HCT116 (cell line): ENCODE measurements at regions not wholly inside any gene's neighbourhood (a gene's known extent, or its start where the extent isn't known, plus 50 kb on each side); places are given as distances from the start of the nearest gene placed in this dataset.

Experiments
- ATAC-seq: fragments of 200-7000 bp; cut with Tn5 transposase; 2 replicates; pipeline ENCODE4 v1.9.1; 2020; ENCODE audit warnings: mild to moderate bottlenecking, moderate library complexity
- BruUV-seq: library from RNA; stranded (reverse); fragments of 400-500 nt; replicated peaks from 2 replicates; lab custom pipeline; 2021; lab: Mats Ljungman, UMichigan
- CTCF ChIA-PET: fragments of 300-600 bp; sonication (Branson Sonifier 250); formaldehyde crosslinking; loops from one replicate; lab custom pipeline; 2021; ENCODE audit warnings: antibody characterized with exemption; lab: Charles Lee
- POLR2A ChIA-PET: fragments of 300-600, 350-600 bp; sonication (Branson Sonifier 250); formaldehyde crosslinking; loops from one replicate; lab custom pipeline; 2021; ENCODE audit warnings: antibody characterized with exemption; lab: Charles Lee
- RAD21 ChIA-PET, 2 experiments: fragments of 300-600 bp; sonication (Branson Sonifier 250); formaldehyde crosslinking; loops; one replicate each; lab custom pipeline; 2023; ENCODE audit warnings: low total read pairs in 2 of 2; ENCODE audit not compliant: uncharacterized antibody in 2 of 2, unreplicated experiment in 2 of 2, low non-redundant PET in 1 of 2; lab: Charles Lee
- DNase-seq: peaks from one replicate; pipeline ENCODE4 v3.0.0-alpha.2; 2010; ENCODE audit warnings: low read depth, low spot score
- H2AFZ ChIP-seq: fragments of 200-600 bp; shearing (Covaris generic), sonication (generic); 2 replicates; pipeline ENCODE4 v1.6.1; 2017; ENCODE audit warnings: low read depth, mixed run types, mixed read lengths, antibody characterized with exemption, low read length; ENCODE audit not compliant: poor library complexity, severe bottlenecking
- H3K27ac ChIP-seq: 2 replicates; pipeline ENCODE4 v1.5.1; 2012; ENCODE audit warnings: low read depth, low read length
- H3K27me3 ChIP-seq: fragments of 200-600 bp; sonication (generic); 2 replicates; pipeline ENCODE4 v1.6.1; 2016; ENCODE audit warnings: mixed run types, low read length, mixed read lengths; ENCODE audit not compliant: insufficient read depth
- H3K36me3 ChIP-seq, 2 experiments: fragments of 200-500 bp in 1 of 2; fragments of 200-600 bp in 1 of 2; sonication (Bioruptor generic) in 1 of 2; sonication (generic) in 1 of 2; 2 replicates each; pipeline versions ENCODE4 v1.5.1 to v1.6.1; 2014 to 2016; ENCODE audit warnings: low read length in 2 of 2, inconsistent platforms in 1 of 2, mixed read lengths in 1 of 2, mixed run types in 1 of 2; ENCODE audit not compliant: insufficient read depth in 2 of 2, control insufficient read depth in 1 of 2
- H3K4me1 ChIP-seq, 2 experiments: fragments of 200-600 bp in 1 of 2; sonication (generic) in 1 of 2; 2 replicates each; pipeline versions ENCODE4 v1.5.1 to v1.6.1; 2012 to 2017; ENCODE audit warnings: low read length in 2 of 2, inconsistent platforms in 1 of 2, mild to moderate bottlenecking in 1 of 2, mixed read lengths in 1 of 2, mixed run types in 1 of 2, moderate library complexity in 1 of 2; ENCODE audit not compliant: insufficient read depth in 2 of 2, control insufficient read depth in 1 of 2
- H3K4me2 ChIP-seq: fragments of 200-600 bp; sonication (generic); 2 replicates; pipeline ENCODE4 v1.6.1; 2017; ENCODE audit warnings: mixed run types, low read length, mixed read lengths
- H3K4me3 ChIP-seq, 2 experiments: fragments of 200-600 bp in 1 of 2; sonication (generic) in 1 of 2; replicated peaks in 1 of 2; 2 replicates each; pipeline ENCODE4 v1.5.1; 2011 to 2016; ENCODE audit warnings: low read length in 2 of 2, control low read depth in 1 of 2, low read depth in 1 of 2, mild to moderate bottlenecking in 1 of 2, mixed read lengths in 1 of 2, mixed run types in 1 of 2
- H3K79me2 ChIP-seq: fragments of 200-600 bp; sonication (generic); 2 replicates; pipeline ENCODE4 v1.6.1; 2017; ENCODE audit warnings: mild to moderate bottlenecking, mixed run types, low read length, moderate library complexity, mixed read lengths; ENCODE audit not compliant: insufficient read depth
- H3K9ac ChIP-seq: fragments of 200-600 bp; sonication (generic); 2 replicates; pipeline ENCODE4 v1.6.1; 2016; ENCODE audit warnings: low read length, mixed read lengths
- H3K9me2 ChIP-seq: fragments of 200-600 bp; sonication (generic), shearing (Covaris generic); 2 replicates; pipeline ENCODE4 v1.6.1; 2017; ENCODE audit warnings: mixed run types, mild to moderate bottlenecking, moderate library complexity; ENCODE audit not compliant: insufficient read depth
- H3K9me3 ChIP-seq, 2 experiments: fragments of 200-500 bp in 1 of 2; fragments of 200-600 bp in 1 of 2; sonication (Bioruptor generic) in 1 of 2; sonication (generic) in 1 of 2; 2 replicates each; pipeline ENCODE4 v1.6.1; 2014 to 2017; ENCODE audit warnings: low read length in 2 of 2, mixed read lengths in 2 of 2, inconsistent platforms in 1 of 2, low read depth in 1 of 2, mild to moderate bottlenecking in 1 of 2, mixed run types in 1 of 2, moderate library complexity in 1 of 2; ENCODE audit not compliant: control insufficient read depth in 1 of 2, insufficient read depth in 1 of 2
- H4K20me1 ChIP-seq: fragments of 200-600 bp; sonication (generic), shearing (Covaris generic); 2 replicates; pipeline ENCODE4 v1.6.1; 2017; ENCODE audit warnings: mixed run types, mild to moderate bottlenecking, moderate library complexity; ENCODE audit not compliant: insufficient read depth
- ATF3 ChIP-seq: IDR thresholded peaks from 2 replicates; pipeline ENCODE4 v1.6.1; 2012
- CBX3 ChIP-seq: IDR thresholded peaks from 2 replicates; pipeline ENCODE4 v1.6.1; 2012; ENCODE audit warnings: low read depth
- CTCF ChIP-seq, 3 experiments: fragments of 200-600 bp in 1 of 3; sonication (generic) in 1 of 3; IDR thresholded peaks in 2 of 3; conservative IDR thresholded peaks in 1 of 3; 2 replicates each; pipeline ENCODE4 v1.5.1; 2012 to 2017; ENCODE audit warnings: low read depth in 2 of 3, low read length in 2 of 3, antibody characterized with exemption in 1 of 3, borderline replicate concordance in 1 of 3, control low read depth in 1 of 3, mild to moderate bottlenecking in 1 of 3, mixed read lengths in 1 of 3, mixed run types in 1 of 3, moderate library complexity in 1 of 3; ENCODE audit not compliant: insufficient read depth in 1 of 3
- ELF1 ChIP-seq: IDR thresholded peaks from 2 replicates; pipeline ENCODE4 v1.6.1; 2012; ENCODE audit warnings: low read depth, borderline replicate concordance
- EZH2 ChIP-seq: fragments of 200-600 bp; sonication (generic); IDR thresholded peaks from 2 replicates; pipeline ENCODE4 v1.6.1; 2017; ENCODE audit warnings: antibody characterized with exemption, mixed run types
- MAX ChIP-seq: IDR thresholded peaks from 2 replicates; pipeline ENCODE4 v1.6.1; 2012
- RAD21 ChIP-seq: IDR thresholded peaks from 2 replicates; pipeline ENCODE4 v1.6.1; 2012; ENCODE audit warnings: low read depth, mild to moderate bottlenecking
- SIN3A ChIP-seq: IDR thresholded peaks from 2 replicates; pipeline ENCODE4 v1.6.1; 2012; ENCODE audit warnings: low read depth
- SP1 ChIP-seq: IDR thresholded peaks from 2 replicates; pipeline ENCODE4 v1.6.1; 2012; ENCODE audit warnings: low read depth
- TCF7L2 ChIP-seq: IDR thresholded peaks from 2 replicates; pipeline ENCODE4 v1.7.0; 2011; ENCODE audit warnings: borderline replicate concordance, inconsistent platforms; ENCODE audit not compliant: insufficient read depth, insufficient read length; ENCODE audit errors: extremely low read depth
- YY1 ChIP-seq: IDR thresholded peaks from 2 replicates; pipeline ENCODE4 v1.6.1; 2011; ENCODE audit warnings: low read length, low read depth, moderate library complexity, mild to moderate bottlenecking; ENCODE audit not compliant: insufficient replicate concordance; ENCODE audit errors: extremely low read depth
- ZNF274 ChIP-seq: fragments of 200-500 bp; sonication (Bioruptor generic); IDR thresholded peaks from 2 replicates; pipeline ENCODE4 v1.6.1; 2014; ENCODE audit warnings: mild to moderate bottlenecking, low read depth, low read length, inconsistent platforms
- intact Hi-C: fragments of 100-400 bp; cut with micrococcal nuclease; formaldehyde crosslinking; loops from 2 replicates; pipeline ENCODE4 v1.10.0; 2022

GRCh38 chr5:93909356-93909755, 168.0 kb upstream of the POU5F2 start (continued):
- TF ChIP-seq TCF7L2 (no peak), CBX3 (no peak), ELF1 (no peak)

- ChIA-PET CTCF (no interaction called here), POLR2A (no interaction called here), RAD21 (no interaction called here)
- Histone ChIP-seq H3K9me2 (no peaks in the 10 kb centered on the region), H3K27me3 (no peaks in the 10 kb centered on the region), H3K9me3 (no peaks in the 10 kb centered on the region), H3K4me3 (no peak overlapping the region), H3K27ac (no peak overlapping the region), H3K9ac (no peak overlapping the region), H3K79me2 (no peaks in the 10 kb centered on the region), H4K20me1 (no peaks in the 10 kb centered on the region), H3K4me2 (no peak overlapping the region), H3K36me3 (no peaks in the 10 kb centered on the region), H3K4me1 (no peaks in the 10 kb centered on the region), H2AFZ (no peak overlapping the region)
- no TSS peak for BruUV-seq
- TF ChIP-seq SIN3A = no peak
- no peak for TF ChIP-seq RAD21
- no peak for TF ChIP-seq YY1
- TF ChIP-seq SP1 = no peak
- TF ChIP-seq ELF1 = no peak
- TF ChIP-seq ATF3 = no peak
- TF ChIP-seq CTCF (IDR thresholded peaks at IDR 0.05 in 2 of 3, conservative IDR thresholded peaks at IDR 0.05 in 1 of 3; ENCODE audit: borderline replicate concordance in 1 of 3, insufficient read depth in 1 of 3, low read depth in 2 of 3, low read length in 2 of 3) = no peak
- no peak for TF ChIP-seq EZH2
- TF ChIP-seq MAX = no peak
- TF ChIP-seq TCF7L2 = no peak
- TF ChIP-seq ZNF274 = no peak
- no peak for ATAC-seq
- intact Hi-C loops = no loop called here
- no peak for DNase-seq
Observed at GRCh38 chr5:93904917-93905316, 163.5 kb upstream of the POU5F2 start.
